ENCODE measurements at regions not wholly inside any gene's neighbourhood (a gene's known extent, or its start where the extent isn't known, plus 50 kb on each side); places are given as distances from the start of the nearest gene placed in this dataset.

DNA sequence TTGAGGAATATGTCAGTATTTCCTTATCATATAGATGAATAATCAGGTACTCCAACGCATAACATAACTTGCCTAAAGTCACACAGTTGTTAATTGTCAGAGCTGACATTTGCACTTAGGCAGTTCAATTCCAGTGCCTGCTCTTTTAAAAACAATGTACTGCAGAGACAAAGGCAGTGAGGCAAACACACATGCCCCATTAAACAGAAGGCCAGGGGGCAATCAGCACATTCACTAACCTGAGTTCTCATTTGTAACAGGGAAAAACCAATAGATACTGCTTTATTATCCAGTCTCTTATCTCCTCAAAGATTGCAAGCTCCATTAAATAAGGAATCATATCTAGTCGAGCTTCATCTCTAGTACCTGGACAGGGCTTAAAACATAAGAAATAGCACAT is 1017.4 kb downstream of the SQOR start:
- Histone ChIP-seq H3K56ac (replicated peaks; ENCODE audit: insufficient read length, low read depth, low read length) (no peak overlapping the region), H3K79me2 (ENCODE audit: control insufficient read depth in 1 of 2, insufficient read depth in 2 of 2, low read length in 2 of 2) (no peaks in the 10 kb centered on the region), H3K79me1 (ENCODE audit: low read depth, low read length) (no peaks in the 10 kb centered on the region), H4K20me1 (replicated peaks in 1 of 2; ENCODE audit: control insufficient read depth in 1 of 2, insufficient read depth in 2 of 2, low read length in 2 of 2) (no peaks in the 10 kb centered on the region), H3K14ac (ENCODE audit: insufficient read length) (no peak overlapping the region), H3K4me3 (ENCODE audit: extremely low read depth in 1 of 4, insufficient read depth in 2 of 4, low read depth in 3 of 4, low read length in 4 of 4) (no peak overlapping the region), H3K23me2 (ENCODE audit: low read depth, low read length) (no peaks in the 10 kb centered on the region), H3K36me3 (ENCODE audit: control insufficient read depth in 2 of 4, insufficient read depth in 4 of 4, low read length in 3 of 4) (no peaks in the 10 kb centered on the region), H2BK12ac (ENCODE audit: low read depth, low read length) (no peak overlapping the region), H3K9ac (replicated peaks in 1 of 4; ENCODE audit: extremely low read depth in 1 of 4, low read depth in 3 of 4, low read length in 3 of 4) (no peak overlapping the region), H3K18ac (ENCODE audit: extremely low read depth, low read length) (no peak overlapping the region), H3K4me2 (ENCODE audit: insufficient read depth in 1 of 2, low read depth in 2 of 2, low read length in 2 of 2) (no peak overlapping the region), H4K5ac (ENCODE audit: insufficient read length, low read depth, low read length) (no peak overlapping the region), H2BK5ac (ENCODE audit: low read depth, low read length) (no peak overlapping the region), H3K23ac (ENCODE audit: insufficient read length) (no peak overlapping the region), H3K4ac (replicated peaks; ENCODE audit: insufficient read length, low read depth, low read length) (no peak overlapping the region), H3K27me3 (replicated peaks in 1 of 4; ENCODE audit: control insufficient read depth in 3 of 4, extremely low read depth in 1 of 4, insufficient read depth in 3 of 4, low read length in 3 of 4) (no peaks in the 10 kb centered on the region), H4K91ac (replicated peaks; ENCODE audit: insufficient read length, low read length) (no peak overlapping the region), H3K4me1 (replicated peaks in 1 of 4; ENCODE audit: control insufficient read depth in 3 of 4, insufficient read depth in 4 of 4, low read length in 3 of 4) (peaks cover 0 to 4% (median 0%) of the 10 kb centered on the region in 4 experiments; a peak in 1 of 7 replicates), H2AK5ac (ENCODE audit: low read depth, low read length) (no peak overlapping the region), H3K9me3 (ENCODE audit: insufficient read depth in 2 of 2, low read depth in 1 of 2, low read length in 1 of 2) (no peaks in the 10 kb centered on the region), H4K8ac (ENCODE audit: extremely low read depth, insufficient read depth, low read length) (no peak overlapping the region), H2BK120ac (replicated peaks; ENCODE audit: low read depth, low read length) (no peak overlapping the region), H2AFZ (ENCODE audit: low read length) (no peak overlapping the region), H2BK20ac (ENCODE audit: low read length) (no peak overlapping the region), H2BK15ac (ENCODE audit: low read length) (no peak overlapping the region), H3K27ac (ENCODE audit: low read depth, low read length) (no peak overlapping the region)
- FAIRE-seq (no peak), DNase-seq (ENCODE audit: low read depth in 1 of 2, low spot score in 2 of 2) (no peak)
- ChIA-PET POLR2A (ENCODE audit: partially characterized antibody) (no interaction called here), CTCF (ENCODE audit: partially characterized antibody) (interaction anchor here (1.3 kb wide), 1 partner anchor 9 kb away, joined by 3 read pairs; no protein-coding TSS in a partner anchor)
- 83% methylated on average over 2 of the region's 2 CpGs; no CpG with 5 or more reads in 1 of the 2 experiments for WGBS, 2 experiments (ENCODE audit: extremely low coverage in 1 of 2, insufficient coverage in 1 of 2, insufficient read length in 1 of 2, insufficient replicate concordance in 2 of 2, low coverage in 1 of 2, low lambda C conversion rate in 2 of 2, missing lambda C conversion rate in 1 of 2)
- no peak for TF ChIP-seq CREB1 (IDR thresholded peaks at IDR 0.05)
- TF ChIP-seq YY1 (IDR thresholded peaks at IDR 0.05; ENCODE audit: low read depth, low read length): no peak
- no peak for TF ChIP-seq RAD21 (IDR thresholded peaks at IDR 0.05 in 1 of 2, conservative IDR thresholded peaks at IDR 0.05 in 1 of 2; ENCODE audit: low read depth in 2 of 2, low read length in 2 of 2)
- no peak for TF ChIP-seq KDM1A (IDR thresholded peaks at IDR 0.05; ENCODE audit: borderline replicate concordance, low read length)
- TF ChIP-seq NRF1 (IDR thresholded peaks at IDR 0.05; ENCODE audit: low read depth, low read length): no peak

All from H1 (cell line).